Hepatocyte (in vitro differentiated cells): ENCODE measurements at regions not wholly inside any gene's neighbourhood (a gene's known extent, or its start where the extent isn't known, plus 50 kb on each side); places are given as distances from the start of the nearest gene placed in this dataset.

Experiments
- CTCF ChIP-seq: fragments of 200-600 bp; sonication (generic); IDR thresholded peaks from 2 replicates; pipeline ENCODE4 v1.5.1; 2016; ENCODE audit warnings: antibody characterized with exemption, mild to moderate bottlenecking; ENCODE audit not compliant: poor library complexity
- EZH2 ChIP-seq: fragments of 200-600 bp; sonication (generic); IDR thresholded peaks from 2 replicates; pipeline ENCODE4 v1.6.1; 2016; ENCODE audit warnings: antibody characterized with exemption, mild to moderate bottlenecking, borderline replicate concordance
- EZH2phosphoT487 ChIP-seq: fragments of 200-600 bp; sonication (generic); IDR thresholded peaks from one replicate; pipeline ENCODE4 v1.6.1; 2018; ENCODE audit warnings: antibody characterized with exemption, mild to moderate bottlenecking, low read depth, moderate library complexity; ENCODE audit not compliant: unreplicated experiment, severe bottlenecking

- TF ChIP-seq CTCF (no peak), EZH2phosphoT487 (no peak), EZH2 (no peak)
Observed at GRCh38 chr10:75288140-75288711, 52.5 kb upstream of the COMTD1 start.
